IMR-90 (cell line): ENCODE measurements at regions not wholly inside any gene's neighbourhood (a gene's known extent, or its start where the extent isn't known, plus 50 kb on each side); places are given as distances from the start of the nearest gene placed in this dataset.

Experiments
- ATAC-seq: fragments of 200-7000 bp; cut with Tn5 transposase; 2 replicates; pipeline ENCODE4 v1.9.1; 2020; ENCODE audit warnings: low read depth, mild to moderate bottlenecking, moderate library complexity
- BruUV-seq: library from RNA; stranded (reverse); fragments of 400-500 nt; replicated peaks from 2 replicates; lab custom pipeline; 2021; lab: Mats Ljungman, UMichigan
- CTCF ChIA-PET: fragments of 300-600 bp; formaldehyde crosslinking; extraction: SDS; loops from one replicate; lab custom pipeline; 2021; ENCODE audit warnings: antibody characterized with exemption; lab: Yijun Ruan, JAX
- POLR2A ChIA-PET: fragments of 300-600 bp; sonication (Branson Sonifier 250); formaldehyde crosslinking; loops from one replicate; lab custom pipeline; 2022; ENCODE audit warnings: antibody characterized with exemption; ENCODE audit not compliant: unreplicated experiment; lab: Charles Lee
- DNase-seq: peaks from one replicate; pipeline ENCODE4 v3.0.0; 2013
- H2AFZ ChIP-seq: replicated peaks from 2 replicates; pipeline ENCODE3; 2013; ENCODE audit warnings: low read length, mild to moderate bottlenecking; ENCODE audit not compliant: poor library complexity
- H2AK5ac ChIP-seq: 2 replicates; pipeline ENCODE4 v1.6.1; 2013; ENCODE audit warnings: low read depth, low read length, inconsistent platforms
- H2AK9ac ChIP-seq: replicated peaks from 2 replicates; pipeline ENCODE3; 2013; ENCODE audit warnings: mild to moderate bottlenecking, low read depth, low read length, moderate library complexity; ENCODE audit not compliant: poor library complexity
- H2BK120ac ChIP-seq: 2 replicates; pipeline ENCODE4 v1.6.1; 2013; ENCODE audit warnings: low read depth, low read length, inconsistent platforms
- H2BK15ac ChIP-seq: 3 replicates; pipeline ENCODE4 v1.6.1; 2013; ENCODE audit warnings: low read depth, low read length, inconsistent platforms
- H2BK20ac ChIP-seq: 2 replicates; pipeline ENCODE4 v1.6.1; 2013; ENCODE audit warnings: low read depth, mild to moderate bottlenecking, inconsistent platforms, low read length, moderate library complexity
- H2BK5ac ChIP-seq: 2 replicates; pipeline ENCODE4 v1.6.1; 2013; ENCODE audit warnings: mild to moderate bottlenecking, low read depth, low read length, inconsistent platforms; ENCODE audit not compliant: poor library complexity, severe bottlenecking
- H3K14ac ChIP-seq: replicated peaks from 2 replicates; pipeline ENCODE4 v1.6.1; 2013; ENCODE audit warnings: low read depth, low read length, inconsistent platforms
- H3K18ac ChIP-seq: 2 replicates; pipeline ENCODE4 v1.6.1; 2013; ENCODE audit warnings: low read depth, low read length, control low read depth
- H3K23ac ChIP-seq: 2 replicates; pipeline ENCODE4 v1.6.1; 2013; ENCODE audit warnings: low read depth, low read length, inconsistent platforms
- H3K27ac ChIP-seq: 2 replicates; pipeline ENCODE4 v1.5.1; 2013; ENCODE audit warnings: mild to moderate bottlenecking, control low read depth, low read length; ENCODE audit not compliant: insufficient read depth
- H3K27me3 ChIP-seq: 2 replicates; pipeline ENCODE4 v1.6.1; 2013; ENCODE audit warnings: low read length; ENCODE audit not compliant: control insufficient read depth, insufficient read depth
- H3K36me3 ChIP-seq: 2 replicates; pipeline ENCODE4 v1.6.1; 2013; ENCODE audit warnings: low read length, mixed read lengths; ENCODE audit not compliant: control insufficient read depth, insufficient read depth
- H3K4ac ChIP-seq: 2 replicates; pipeline ENCODE4 v1.6.1; 2013; ENCODE audit warnings: low read depth, low read length, inconsistent platforms
- H3K4me1 ChIP-seq: 2 replicates; pipeline ENCODE4 v1.6.1; 2013; ENCODE audit warnings: low read length, mixed read lengths; ENCODE audit not compliant: control insufficient read depth, insufficient read depth
- H3K4me2 ChIP-seq: 2 replicates; pipeline ENCODE4 v1.6.1; 2013; ENCODE audit warnings: low read depth, mild to moderate bottlenecking, control low read depth, low read length, moderate library complexity
- H3K4me3 ChIP-seq: 2 replicates; pipeline ENCODE4 v1.5.1; 2013; ENCODE audit warnings: low read depth, mild to moderate bottlenecking, control low read depth, low read length, moderate library complexity; ENCODE audit not compliant: insufficient read depth
- H3K56ac ChIP-seq: 2 replicates; pipeline ENCODE4 v1.6.1; 2013; ENCODE audit warnings: low read length, inconsistent platforms; ENCODE audit not compliant: insufficient read depth; ENCODE audit errors: extremely low read depth
- H3K79me1 ChIP-seq, 2 experiments: 2 replicates each; pipeline ENCODE4 v1.6.1; 2013; ENCODE audit warnings: low read length in 2 of 2, inconsistent platforms in 1 of 2, low read depth in 1 of 2
- H3K9ac ChIP-seq: 2 replicates; pipeline ENCODE4 v1.6.1; 2013; ENCODE audit warnings: low read depth, low read length, control low read depth
- H3K9me1 ChIP-seq: 2 replicates; pipeline ENCODE4 v1.6.1; 2013; ENCODE audit warnings: low read length, inconsistent platforms; ENCODE audit not compliant: insufficient read depth
- H3K9me3 ChIP-seq: 2 replicates; pipeline ENCODE4 v1.6.1; 2013; ENCODE audit warnings: low read length; ENCODE audit not compliant: control insufficient read depth, insufficient read depth
- H4K20me1 ChIP-seq: 2 replicates; pipeline ENCODE4 v1.6.1; 2013; ENCODE audit warnings: low read length, inconsistent platforms; ENCODE audit not compliant: insufficient read depth
- H4K5ac ChIP-seq: 2 replicates; pipeline ENCODE4 v1.6.1; 2013; ENCODE audit warnings: mild to moderate bottlenecking, low read depth, low read length, control low read depth
- H4K8ac ChIP-seq, 2 experiments: 2 replicates each; pipeline ENCODE4 v1.6.1; 2013; ENCODE audit warnings: low read depth in 2 of 2, low read length in 2 of 2, control low read depth in 1 of 2, inconsistent platforms in 1 of 2
- H4K91ac ChIP-seq: 2 replicates; pipeline ENCODE4 v1.6.1; 2013; ENCODE audit warnings: low read depth, low read length, inconsistent platforms; ENCODE audit not compliant: insufficient read depth
- BHLHE40 ChIP-seq: fragments of 150-350 bp; IDR thresholded peaks from 2 replicates; pipeline ENCODE4 v1.6.1; 2016; ENCODE audit warnings: mild to moderate bottlenecking, low read depth, low read length
- CEBPB ChIP-seq: IDR thresholded peaks from 2 replicates; pipeline ENCODE4 v1.6.1; 2012; ENCODE audit warnings: low read depth, low read length, improper control_type of control experiment
- CHD1 ChIP-seq: IDR thresholded peaks from 2 replicates; pipeline ENCODE4 v1.6.1; 2012; ENCODE audit warnings: low read depth, low read length, improper control_type of control experiment
- ELK1 ChIP-seq: fragments of 150-350 bp; IDR thresholded peaks from 2 replicates; pipeline ENCODE4 v1.6.1; 2016; ENCODE audit warnings: low read depth, mild to moderate bottlenecking, low read length, moderate library complexity, borderline replicate concordance
- FOS ChIP-seq: fragments of 150-350 bp; IDR thresholded peaks from 2 replicates; pipeline ENCODE4 v1.6.1; 2016; ENCODE audit warnings: low read depth, low read length
- MAFK ChIP-seq: IDR thresholded peaks from 2 replicates; pipeline ENCODE4 v1.6.1; 2012; ENCODE audit warnings: low read depth, low read length, improper control_type of control experiment
- MAZ ChIP-seq: IDR thresholded peaks from 2 replicates; pipeline ENCODE4 v1.6.1; 2012; ENCODE audit warnings: low read depth, mild to moderate bottlenecking, low read length, improper control_type of control experiment, moderate library complexity, borderline replicate concordance
- MXI1 ChIP-seq: IDR thresholded peaks from 2 replicates; pipeline ENCODE4 v1.6.1; 2012; ENCODE audit warnings: low read depth, mild to moderate bottlenecking, low read length, moderate library complexity, borderline replicate concordance
- NFE2L2 ChIP-seq: fragments of 150-350 bp; IDR thresholded peaks from 2 replicates; pipeline ENCODE4 v1.6.1; 2016; ENCODE audit warnings: low read depth, mild to moderate bottlenecking, low read length
- POLR2A ChIP-seq: IDR thresholded peaks from 2 replicates; pipeline ENCODE4 v1.6.1; 2012; ENCODE audit warnings: mild to moderate bottlenecking, low read depth, low read length
- RAD21 ChIP-seq: IDR thresholded peaks from 2 replicates; pipeline ENCODE4 v1.6.1; 2012; ENCODE audit warnings: low read length, improper control_type of control experiment
- RCOR1 ChIP-seq: IDR thresholded peaks from 2 replicates; pipeline ENCODE4 v1.6.1; 2012; ENCODE audit warnings: mild to moderate bottlenecking, low read length, improper control_type of control experiment; ENCODE audit not compliant: insufficient replicate concordance
- RFX5 ChIP-seq: IDR thresholded peaks from 2 replicates; pipeline ENCODE4 v1.8.0; 2012; ENCODE audit warnings: low read depth, mild to moderate bottlenecking, low read length, moderate library complexity
- SMC3 ChIP-seq: fragments of 150-350 bp; IDR thresholded peaks from 2 replicates; pipeline ENCODE4 v1.6.1; 2016; ENCODE audit warnings: low read depth, mild to moderate bottlenecking, antibody characterized with exemption, low read length, moderate library complexity
- USF2 ChIP-seq: fragments of 150-350 bp; IDR thresholded peaks from 2 replicates; pipeline ENCODE4 v1.6.1; 2017; ENCODE audit warnings: mild to moderate bottlenecking, antibody characterized with exemption, low read length, low read depth
- WGBS, 2 experiments: methylation state at CpG; one replicate each; pipeline versions ENCODE4 v1.1.5 to v1.1.7; 2013; ENCODE audit warnings: missing lambda C conversion rate in 2 of 2; ENCODE audit not compliant: insufficient read length in 1 of 2; ENCODE audit errors: extremely low coverage in 2 of 2; 5-methylcytosine and 5-hydroxymethylcytosine counted together
- dilution Hi-C: fragments of 300-500 bp; cut with HindIII; formaldehyde crosslinking; loops from one replicate; pipeline ENCODE4 v1.14.3; 2018; ENCODE audit warnings: low sequenced_read_pairs; ENCODE audit not compliant: unreplicated experiment
- in situ Hi-C: fragments of 300-500 bp; cut with MboI; formaldehyde crosslinking; loops from 3 replicates; pipeline ENCODE4 v1.14.3; 2019; ENCODE audit warnings: low sequenced_read_pairs, inconsistent platforms, mixed read lengths
- intact Hi-C: fragments of 100-400 bp; cut with micrococcal nuclease; formaldehyde crosslinking; loops from 2 replicates; pipeline ENCODE4 v1.10.0; 2022
- TF ChIP-seq, protein P1 (sequence below): conservative IDR thresholded peaks from 2 replicates; pipeline ENCODE4 v1.5.1; 2012; ENCODE audit warnings: mild to moderate bottlenecking, low read depth, low read length, improper control_type of control experiment

- H2BK5ac ChIP-seq = no peak overlapping the region
- 0 out of 2 replicates have a peak, but pooled peaks cover 2% of the 10 kb centered on the region for H3K9me3 ChIP-seq
- H2AK5ac ChIP-seq = no peak overlapping the region
- no peak overlapping the region for H3K4ac ChIP-seq
- BruUV-seq = no TSS peak
- TF ChIP-seq ELK1 (no peak), MAZ (no peak), FOS (no peak), SMC3 (no peak), NFE2L2 (no peak), USF2 (no peak), RAD21 (no peak), MAFK (no peak), CHD1 (no peak), BHLHE40 (no peak), MXI1 (no peak), RCOR1 (no peak), CEBPB (no peak), RFX5 (no peak), POLR2A (no peak)
- TF ChIP-seq, protein P1, sequence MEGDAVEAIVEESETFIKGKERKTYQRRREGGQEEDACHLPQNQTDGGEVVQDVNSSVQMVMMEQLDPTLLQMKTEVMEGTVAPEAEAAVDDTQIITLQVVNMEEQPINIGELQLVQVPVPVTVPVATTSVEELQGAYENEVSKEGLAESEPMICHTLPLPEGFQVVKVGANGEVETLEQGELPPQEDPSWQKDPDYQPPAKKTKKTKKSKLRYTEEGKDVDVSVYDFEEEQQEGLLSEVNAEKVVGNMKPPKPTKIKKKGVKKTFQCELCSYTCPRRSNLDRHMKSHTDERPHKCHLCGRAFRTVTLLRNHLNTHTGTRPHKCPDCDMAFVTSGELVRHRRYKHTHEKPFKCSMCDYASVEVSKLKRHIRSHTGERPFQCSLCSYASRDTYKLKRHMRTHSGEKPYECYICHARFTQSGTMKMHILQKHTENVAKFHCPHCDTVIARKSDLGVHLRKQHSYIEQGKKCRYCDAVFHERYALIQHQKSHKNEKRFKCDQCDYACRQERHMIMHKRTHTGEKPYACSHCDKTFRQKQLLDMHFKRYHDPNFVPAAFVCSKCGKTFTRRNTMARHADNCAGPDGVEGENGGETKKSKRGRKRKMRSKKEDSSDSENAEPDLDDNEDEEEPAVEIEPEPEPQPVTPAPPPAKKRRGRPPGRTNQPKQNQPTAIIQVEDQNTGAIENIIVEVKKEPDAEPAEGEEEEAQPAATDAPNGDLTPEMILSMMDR = no peak
- no peak for ATAC-seq
- H4K20me1 ChIP-seq = no peaks in the 10 kb centered on the region
- H3K14ac ChIP-seq = no peak overlapping the region
- no peak overlapping the region for H4K8ac ChIP-seq
- no CpG with 5 or more reads among the region's 2 CpGs for WGBS, 2 experiments
- no peak overlapping the region for H3K18ac ChIP-seq
- H3K4me1 ChIP-seq = no peaks in the 10 kb centered on the region; the same call in 1 of the 2 replicates
- H2BK120ac ChIP-seq = no peak overlapping the region
- in situ Hi-C loops = no loop called here
- H3K9ac ChIP-seq = no peak overlapping the region
- H3K27me3 ChIP-seq = no peaks in the 10 kb centered on the region
- H3K9me1 ChIP-seq = no peaks in the 10 kb centered on the region
- no peak overlapping the region for H2AK9ac ChIP-seq
- no peak overlapping the region for H4K5ac ChIP-seq
- H3K23ac ChIP-seq = no peak overlapping the region
- H3K79me1 ChIP-seq = no peaks in the 10 kb centered on the region
- DNase-seq = no peak
- ChIA-PET POLR2A (no interaction called here), CTCF (no interaction called here)
- no peaks in the 10 kb centered on the region for H3K36me3 ChIP-seq
- H2BK15ac ChIP-seq = no peak overlapping the region
- intact Hi-C loops = no loop called here
- no peak overlapping the region for H3K27ac ChIP-seq
- dilution Hi-C loops = no loop called here
- no peak overlapping the region for H3K4me3 ChIP-seq
- no peak overlapping the region for H3K56ac ChIP-seq
- H4K91ac ChIP-seq = no peak overlapping the region
- H2BK20ac ChIP-seq = no peak overlapping the region
- H3K4me2 ChIP-seq = no peak overlapping the region
- no peak overlapping the region for H2AFZ ChIP-seq
Observed at GRCh38 chr9:16293610-16294009, 576.9 kb downstream of the BNC2 start.
